ENCODE measurements at regions not wholly inside any gene's neighbourhood (a gene's known extent, or its start where the extent isn't known, plus 50 kb on each side); places are given as distances from the start of the nearest gene placed in this dataset.

- Mint-ChIP-seq H3K9me3 (no peaks in the 10 kb centered on the region; the same call in 2 of the 3 replicates), H3K27me3 (ENCODE audit: insufficient read depth, low read depth, poor library complexity) (no peaks in the 10 kb centered on the region), H3K27ac (no peak overlapping the region), H3K4me1 (peaks cover 10% of the 10 kb centered on the region), H3K36me3 (ENCODE audit: low read depth) (no peaks in the 10 kb centered on the region), H3K4me3 (no peak overlapping the region)
- no peaks in the 10 kb centered on the region for H3F3A ChIP-seq (replicated peaks; ENCODE audit: low read depth)
- ATAC-seq (peak; percentile 47), DNase-seq (ENCODE audit: low spot score) (peak; percentile 39)
- TF ChIP-seq EZH2 (IDR thresholded peaks at IDR 0.05; ENCODE audit: low read depth, unreplicated experiment) (no peak), EZH2phosphoT487 (IDR thresholded peaks at IDR 0.05; ENCODE audit: unreplicated experiment) (no peak), ZNF331 (CRISPR knock-in tag; IDR thresholded peaks at IDR 0.05; ENCODE audit: low read depth) (no peak), ETS1 (IDR thresholded peaks at IDR 0.05) (no peak), NANOG (IDR thresholded peaks at IDR 0.05; ENCODE audit: borderline replicate concordance) (no peak), REST (IDR thresholded peaks at IDR 0.05; ENCODE audit: unreplicated experiment) (no peak), ZNF462 (CRISPR knock-in tag; IDR thresholded peaks at IDR 0.05) (no peak), JUNB (IDR thresholded peaks at IDR 0.05; ENCODE audit: unreplicated experiment) (no peak), ZNF114 (CRISPR knock-in tag; IDR thresholded peaks at IDR 0.05) (no peak), STAT1 (IDR thresholded peaks at IDR 0.05; ENCODE audit: unreplicated experiment) (no peak), POLR2AphosphoS5 (IDR thresholded peaks at IDR 0.05; ENCODE audit: low read depth) (no peak), CREB1 (CRISPR knock-in tag; IDR thresholded peaks at IDR 0.05; ENCODE audit: low read depth) (no peak)
- TF ChIP-seq, protein P1, sequence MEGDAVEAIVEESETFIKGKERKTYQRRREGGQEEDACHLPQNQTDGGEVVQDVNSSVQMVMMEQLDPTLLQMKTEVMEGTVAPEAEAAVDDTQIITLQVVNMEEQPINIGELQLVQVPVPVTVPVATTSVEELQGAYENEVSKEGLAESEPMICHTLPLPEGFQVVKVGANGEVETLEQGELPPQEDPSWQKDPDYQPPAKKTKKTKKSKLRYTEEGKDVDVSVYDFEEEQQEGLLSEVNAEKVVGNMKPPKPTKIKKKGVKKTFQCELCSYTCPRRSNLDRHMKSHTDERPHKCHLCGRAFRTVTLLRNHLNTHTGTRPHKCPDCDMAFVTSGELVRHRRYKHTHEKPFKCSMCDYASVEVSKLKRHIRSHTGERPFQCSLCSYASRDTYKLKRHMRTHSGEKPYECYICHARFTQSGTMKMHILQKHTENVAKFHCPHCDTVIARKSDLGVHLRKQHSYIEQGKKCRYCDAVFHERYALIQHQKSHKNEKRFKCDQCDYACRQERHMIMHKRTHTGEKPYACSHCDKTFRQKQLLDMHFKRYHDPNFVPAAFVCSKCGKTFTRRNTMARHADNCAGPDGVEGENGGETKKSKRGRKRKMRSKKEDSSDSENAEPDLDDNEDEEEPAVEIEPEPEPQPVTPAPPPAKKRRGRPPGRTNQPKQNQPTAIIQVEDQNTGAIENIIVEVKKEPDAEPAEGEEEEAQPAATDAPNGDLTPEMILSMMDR (conservative IDR thresholded peaks at IDR 0.05; ENCODE audit: low read depth in 2 of 2), result no peak
- H3K4me3 ChIP-seq, result no peak overlapping the region
- 0 out of 2 replicates have a peak, but pooled peaks cover under 1% of the 10 kb centered on the region for H3K9me2 ChIP-seq (ENCODE audit: insufficient read depth)
- H2AFZ ChIP-seq, result no peak overlapping the region
- no peaks in the 10 kb centered on the region for H3K36me3 ChIP-seq (ENCODE audit: insufficient read depth)
- no peaks in the 10 kb centered on the region for H4K20me1 ChIP-seq (replicated peaks; ENCODE audit: insufficient read depth)
- peaks cover 9% of the 10 kb centered on the region; the same call in 1 of the 2 replicates for H3K4me1 ChIP-seq (ENCODE audit: insufficient read depth)
- no peaks in the 10 kb centered on the region for H3K27me3 ChIP-seq (ENCODE audit: insufficient read depth)
- no peaks in the 10 kb centered on the region for H3K79me2 ChIP-seq (replicated peaks; ENCODE audit: insufficient read depth)
- no peak overlapping the region for H3K4me2 ChIP-seq
- no peak overlapping the region for H3K27ac ChIP-seq (ENCODE audit: low read depth)
Measured at GRCh38 chr4:20552004-20552403, 148.3 kb upstream of the PACRGL start.

Data from GM23338 (cell line).